HCT116 (cell line): ENCODE measurements at regions not wholly inside any gene's neighbourhood (a gene's known extent, or its start where the extent isn't known, plus 50 kb on each side); places are given as distances from the start of the nearest gene placed in this dataset.

Source experiments
- ATAC-seq: fragments of 200-7000 bp; cut with Tn5 transposase; 2 replicates; pipeline ENCODE4 v1.9.1; 2020; ENCODE audit warnings: mild to moderate bottlenecking, moderate library complexity
- BruUV-seq: library from RNA; stranded (reverse); fragments of 400-500 nt; replicated peaks from 2 replicates; lab custom pipeline; 2021; lab: Mats Ljungman, UMichigan
- CTCF ChIA-PET: fragments of 300-600 bp; sonication (Branson Sonifier 250); formaldehyde crosslinking; loops from one replicate; lab custom pipeline; 2021; ENCODE audit warnings: antibody characterized with exemption; lab: Charles Lee
- POLR2A ChIA-PET: fragments of 300-600, 350-600 bp; sonication (Branson Sonifier 250); formaldehyde crosslinking; loops from one replicate; lab custom pipeline; 2021; ENCODE audit warnings: antibody characterized with exemption; lab: Charles Lee
- RAD21 ChIA-PET, 2 experiments: fragments of 300-600 bp; sonication (Branson Sonifier 250); formaldehyde crosslinking; loops; one replicate each; lab custom pipeline; 2023; ENCODE audit warnings: low total read pairs in 2 of 2; ENCODE audit not compliant: uncharacterized antibody in 2 of 2, unreplicated experiment in 2 of 2, low non-redundant PET in 1 of 2; lab: Charles Lee
- DNase-seq: peaks from one replicate; pipeline ENCODE4 v3.0.0-alpha.2; 2010; ENCODE audit warnings: low read depth, low spot score
- H2AFZ ChIP-seq: fragments of 200-600 bp; shearing (Covaris generic), sonication (generic); 2 replicates; pipeline ENCODE4 v1.6.1; 2017; ENCODE audit warnings: low read depth, mixed run types, mixed read lengths, antibody characterized with exemption, low read length; ENCODE audit not compliant: poor library complexity, severe bottlenecking
- H3K27ac ChIP-seq: 2 replicates; pipeline ENCODE4 v1.5.1; 2012; ENCODE audit warnings: low read depth, low read length
- H3K27me3 ChIP-seq: fragments of 200-600 bp; sonication (generic); 2 replicates; pipeline ENCODE4 v1.6.1; 2016; ENCODE audit warnings: mixed run types, low read length, mixed read lengths; ENCODE audit not compliant: insufficient read depth
- H3K36me3 ChIP-seq, 2 experiments: fragments of 200-500 bp in 1 of 2; fragments of 200-600 bp in 1 of 2; sonication (Bioruptor generic) in 1 of 2; sonication (generic) in 1 of 2; 2 replicates each; pipeline versions ENCODE4 v1.5.1 to v1.6.1; 2014 to 2016; ENCODE audit warnings: low read length in 2 of 2, inconsistent platforms in 1 of 2, mixed read lengths in 1 of 2, mixed run types in 1 of 2; ENCODE audit not compliant: insufficient read depth in 2 of 2, control insufficient read depth in 1 of 2
- H3K4me1 ChIP-seq, 2 experiments: fragments of 200-600 bp in 1 of 2; sonication (generic) in 1 of 2; 2 replicates each; pipeline versions ENCODE4 v1.5.1 to v1.6.1; 2012 to 2017; ENCODE audit warnings: low read length in 2 of 2, inconsistent platforms in 1 of 2, mild to moderate bottlenecking in 1 of 2, mixed read lengths in 1 of 2, mixed run types in 1 of 2, moderate library complexity in 1 of 2; ENCODE audit not compliant: insufficient read depth in 2 of 2, control insufficient read depth in 1 of 2
- H3K4me2 ChIP-seq: fragments of 200-600 bp; sonication (generic); 2 replicates; pipeline ENCODE4 v1.6.1; 2017; ENCODE audit warnings: mixed run types, low read length, mixed read lengths
- H3K4me3 ChIP-seq, 2 experiments: fragments of 200-600 bp in 1 of 2; sonication (generic) in 1 of 2; replicated peaks in 1 of 2; 2 replicates each; pipeline ENCODE4 v1.5.1; 2011 to 2016; ENCODE audit warnings: low read length in 2 of 2, control low read depth in 1 of 2, low read depth in 1 of 2, mild to moderate bottlenecking in 1 of 2, mixed read lengths in 1 of 2, mixed run types in 1 of 2
- H3K79me2 ChIP-seq: fragments of 200-600 bp; sonication (generic); 2 replicates; pipeline ENCODE4 v1.6.1; 2017; ENCODE audit warnings: mild to moderate bottlenecking, mixed run types, low read length, moderate library complexity, mixed read lengths; ENCODE audit not compliant: insufficient read depth
- H3K9ac ChIP-seq: fragments of 200-600 bp; sonication (generic); 2 replicates; pipeline ENCODE4 v1.6.1; 2016; ENCODE audit warnings: low read length, mixed read lengths
- H3K9me2 ChIP-seq: fragments of 200-600 bp; sonication (generic), shearing (Covaris generic); 2 replicates; pipeline ENCODE4 v1.6.1; 2017; ENCODE audit warnings: mixed run types, mild to moderate bottlenecking, moderate library complexity; ENCODE audit not compliant: insufficient read depth
- H3K9me3 ChIP-seq, 2 experiments: fragments of 200-500 bp in 1 of 2; fragments of 200-600 bp in 1 of 2; sonication (Bioruptor generic) in 1 of 2; sonication (generic) in 1 of 2; 2 replicates each; pipeline ENCODE4 v1.6.1; 2014 to 2017; ENCODE audit warnings: low read length in 2 of 2, mixed read lengths in 2 of 2, inconsistent platforms in 1 of 2, low read depth in 1 of 2, mild to moderate bottlenecking in 1 of 2, mixed run types in 1 of 2, moderate library complexity in 1 of 2; ENCODE audit not compliant: control insufficient read depth in 1 of 2, insufficient read depth in 1 of 2
- H4K20me1 ChIP-seq: fragments of 200-600 bp; sonication (generic), shearing (Covaris generic); 2 replicates; pipeline ENCODE4 v1.6.1; 2017; ENCODE audit warnings: mixed run types, mild to moderate bottlenecking, moderate library complexity; ENCODE audit not compliant: insufficient read depth
- CTCF ChIP-seq, 3 experiments: fragments of 200-600 bp in 1 of 3; sonication (generic) in 1 of 3; IDR thresholded peaks in 2 of 3; conservative IDR thresholded peaks in 1 of 3; 2 replicates each; pipeline ENCODE4 v1.5.1; 2012 to 2017; ENCODE audit warnings: low read depth in 2 of 3, low read length in 2 of 3, antibody characterized with exemption in 1 of 3, borderline replicate concordance in 1 of 3, control low read depth in 1 of 3, mild to moderate bottlenecking in 1 of 3, mixed read lengths in 1 of 3, mixed run types in 1 of 3, moderate library complexity in 1 of 3; ENCODE audit not compliant: insufficient read depth in 1 of 3
- MAX ChIP-seq: IDR thresholded peaks from 2 replicates; pipeline ENCODE4 v1.6.1; 2012
- POLR2A ChIP-seq: IDR thresholded peaks from 2 replicates; pipeline ENCODE4 v1.7.0; 2011; ENCODE audit warnings: borderline replicate concordance; ENCODE audit not compliant: insufficient read depth, insufficient read length; ENCODE audit errors: extremely low read depth
- ZBTB33 ChIP-seq: IDR thresholded peaks from 2 replicates; pipeline ENCODE4 v1.6.1; 2011; ENCODE audit warnings: mild to moderate bottlenecking, low read length, moderate library complexity; ENCODE audit not compliant: insufficient replicate concordance; ENCODE audit errors: extremely low read depth
- intact Hi-C: fragments of 100-400 bp; cut with micrococcal nuclease; formaldehyde crosslinking; loops from 2 replicates; pipeline ENCODE4 v1.10.0; 2022
- TF ChIP-seq, protein P1 (sequence below): IDR thresholded peaks from 2 replicates; pipeline ENCODE4 v1.6.1; 2012; ENCODE audit warnings: low read depth

- Histone ChIP-seq H3K9ac (no peak overlapping the region), H3K79me2 (no peaks in the 10 kb centered on the region), H2AFZ (no peak overlapping the region), H3K9me3 (peaks cover 0 to 16% of the 10 kb centered on the region in 2 experiments; a peak in 2 of 4 replicates), H3K36me3 (no peaks in the 10 kb centered on the region), H4K20me1 (no peaks in the 10 kb centered on the region), H3K27ac (no peak overlapping the region), H3K4me3 (no peak overlapping the region), H3K4me2 (no peak overlapping the region), H3K9me2 (no peaks in the 10 kb centered on the region), H3K27me3 (no peaks in the 10 kb centered on the region), H3K4me1 (no peaks in the 10 kb centered on the region)
- POLR2A ChIA-PET = no interaction called here
- no TSS peak for BruUV-seq
- RAD21 ChIA-PET = no interaction called here
- intact Hi-C loops = no loop called here
- no peak for ATAC-seq
- TF ChIP-seq ZBTB33 (no peak), POLR2A (no peak), CTCF (IDR thresholded peaks at IDR 0.05 in 2 of 3, conservative IDR thresholded peaks at IDR 0.05 in 1 of 3; ENCODE audit: borderline replicate concordance in 1 of 3, insufficient read depth in 1 of 3, low read depth in 2 of 3, low read length in 2 of 3) (no peak), MAX (no peak)
- TF ChIP-seq, protein P1, sequence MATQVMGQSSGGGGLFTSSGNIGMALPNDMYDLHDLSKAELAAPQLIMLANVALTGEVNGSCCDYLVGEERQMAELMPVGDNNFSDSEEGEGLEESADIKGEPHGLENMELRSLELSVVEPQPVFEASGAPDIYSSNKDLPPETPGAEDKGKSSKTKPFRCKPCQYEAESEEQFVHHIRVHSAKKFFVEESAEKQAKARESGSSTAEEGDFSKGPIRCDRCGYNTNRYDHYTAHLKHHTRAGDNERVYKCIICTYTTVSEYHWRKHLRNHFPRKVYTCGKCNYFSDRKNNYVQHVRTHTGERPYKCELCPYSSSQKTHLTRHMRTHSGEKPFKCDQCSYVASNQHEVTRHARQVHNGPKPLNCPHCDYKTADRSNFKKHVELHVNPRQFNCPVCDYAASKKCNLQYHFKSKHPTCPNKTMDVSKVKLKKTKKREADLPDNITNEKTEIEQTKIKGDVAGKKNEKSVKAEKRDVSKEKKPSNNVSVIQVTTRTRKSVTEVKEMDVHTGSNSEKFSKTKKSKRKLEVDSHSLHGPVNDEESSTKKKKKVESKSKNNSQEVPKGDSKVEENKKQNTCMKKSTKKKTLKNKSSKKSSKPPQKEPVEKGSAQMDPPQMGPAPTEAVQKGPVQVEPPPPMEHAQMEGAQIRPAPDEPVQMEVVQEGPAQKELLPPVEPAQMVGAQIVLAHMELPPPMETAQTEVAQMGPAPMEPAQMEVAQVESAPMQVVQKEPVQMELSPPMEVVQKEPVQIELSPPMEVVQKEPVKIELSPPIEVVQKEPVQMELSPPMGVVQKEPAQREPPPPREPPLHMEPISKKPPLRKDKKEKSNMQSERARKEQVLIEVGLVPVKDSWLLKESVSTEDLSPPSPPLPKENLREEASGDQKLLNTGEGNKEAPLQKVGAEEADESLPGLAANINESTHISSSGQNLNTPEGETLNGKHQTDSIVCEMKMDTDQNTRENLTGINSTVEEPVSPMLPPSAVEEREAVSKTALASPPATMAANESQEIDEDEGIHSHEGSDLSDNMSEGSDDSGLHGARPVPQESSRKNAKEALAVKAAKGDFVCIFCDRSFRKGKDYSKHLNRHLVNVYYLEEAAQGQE = no peak
- no peak for DNase-seq
- CTCF ChIA-PET = no interaction called here
These were observed 411.0 kb downstream of the OLFM4 start for GRCh38 chr13:53439439-53440225.
